ENCODE measurements at regions not wholly inside any gene's neighbourhood (a gene's known extent, or its start where the extent isn't known, plus 50 kb on each side); places are given as distances from the start of the nearest gene placed in this dataset.

DNA sequence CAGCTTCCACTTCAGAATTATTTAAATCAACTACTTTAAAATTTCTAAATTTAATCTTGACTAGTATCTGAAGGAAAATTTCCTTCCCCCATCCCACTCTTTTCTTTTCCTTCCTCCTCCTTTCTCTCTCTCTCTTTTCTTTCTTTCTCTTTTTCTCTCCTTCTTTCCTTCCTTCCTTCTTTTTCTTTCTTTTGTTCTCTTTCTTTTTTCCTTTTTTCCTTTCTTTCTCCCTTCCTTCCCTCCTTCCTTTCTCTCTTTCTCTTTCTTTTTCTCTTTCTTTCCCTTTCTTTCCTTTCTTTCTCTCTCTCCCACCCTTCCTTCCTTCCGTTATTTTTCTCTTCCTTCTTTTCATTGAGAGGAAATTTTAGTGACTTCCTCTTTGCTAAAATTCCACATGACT, 132.0 kb upstream of the CDH19 start:
- no peaks in the 10 kb centered on the region for H3K36me3 ChIP-seq
- DNase-seq (no peak), ATAC-seq (ENCODE audit: low FRiP score in 2 of 2) (no peak)
- H3K27me3 ChIP-seq: no peaks in the 10 kb centered on the region
- no peaks in the 10 kb centered on the region for H3K4me1 ChIP-seq
- TF ChIP-seq CTCF (IDR thresholded peaks at IDR 0.05): no peak
- no peak for TF ChIP-seq EP300 (IDR thresholded peaks at IDR 0.05)
- TF ChIP-seq POLR2A (IDR thresholded peaks at IDR 0.05): no peak
- TF ChIP-seq POLR2AphosphoS5 (IDR thresholded peaks at IDR 0.05): no peak
- no peak overlapping the region for H3K4me3 ChIP-seq
- 81 to 88% methylated on average over 1 of the region's 1 CpG for WGBS, 2 donors
- H3K9me3 ChIP-seq: no peaks in the 10 kb centered on the region
- no peak overlapping the region for H3K27ac ChIP-seq

- WGBS, 2 donors: 73 to 75% methylated on average over 2 of the region's 2 CpGs
- no peak for ATAC-seq (ENCODE audit: low FRiP score in 2 of 2)
Observed at GRCh38 chr18:66734451-66734850, 130.6 kb upstream of the CDH19 start.

GRCh38 chr18:66731890-66732289, 128.0 kb upstream of the CDH19 start:
- ATAC-seq (ENCODE audit: low FRiP score in 2 of 2): no peak
- Histone ChIP-seq H3K36me3 (no peaks in the 10 kb centered on the region), H3K27ac (no peak overlapping the region), H3K27me3 (no peaks in the 10 kb centered on the region), H3K9me3 (no peaks in the 10 kb centered on the region), H3K4me3 (no peak overlapping the region), H3K4me1 (no peaks in the 10 kb centered on the region)
- no peak for DNase-seq
- TF ChIP-seq POLR2A (IDR thresholded peaks at IDR 0.05): no peak
- no peak for TF ChIP-seq EP300 (IDR thresholded peaks at IDR 0.05)
- TF ChIP-seq CTCF (IDR thresholded peaks at IDR 0.05): no peak
- no peak for TF ChIP-seq POLR2AphosphoS5 (IDR thresholded peaks at IDR 0.05)

More at GRCh38 chr18:66734451-66734850, 130.6 kb upstream of the CDH19 start:
- H3K9me3 ChIP-seq: no peaks in the 10 kb centered on the region
- DNase-seq: no peak
- TF ChIP-seq POLR2AphosphoS5 (IDR thresholded peaks at IDR 0.05) (no peak), POLR2A (IDR thresholded peaks at IDR 0.05) (no peak), CTCF (IDR thresholded peaks at IDR 0.05) (no peak), EP300 (IDR thresholded peaks at IDR 0.05) (no peak)
- H3K27ac ChIP-seq: no peak overlapping the region
- no peaks in the 10 kb centered on the region for H3K4me1 ChIP-seq
- no peaks in the 10 kb centered on the region for H3K27me3 ChIP-seq
- no peak overlapping the region for H3K4me3 ChIP-seq
- no peaks in the 10 kb centered on the region for H3K36me3 ChIP-seq

DNA sequence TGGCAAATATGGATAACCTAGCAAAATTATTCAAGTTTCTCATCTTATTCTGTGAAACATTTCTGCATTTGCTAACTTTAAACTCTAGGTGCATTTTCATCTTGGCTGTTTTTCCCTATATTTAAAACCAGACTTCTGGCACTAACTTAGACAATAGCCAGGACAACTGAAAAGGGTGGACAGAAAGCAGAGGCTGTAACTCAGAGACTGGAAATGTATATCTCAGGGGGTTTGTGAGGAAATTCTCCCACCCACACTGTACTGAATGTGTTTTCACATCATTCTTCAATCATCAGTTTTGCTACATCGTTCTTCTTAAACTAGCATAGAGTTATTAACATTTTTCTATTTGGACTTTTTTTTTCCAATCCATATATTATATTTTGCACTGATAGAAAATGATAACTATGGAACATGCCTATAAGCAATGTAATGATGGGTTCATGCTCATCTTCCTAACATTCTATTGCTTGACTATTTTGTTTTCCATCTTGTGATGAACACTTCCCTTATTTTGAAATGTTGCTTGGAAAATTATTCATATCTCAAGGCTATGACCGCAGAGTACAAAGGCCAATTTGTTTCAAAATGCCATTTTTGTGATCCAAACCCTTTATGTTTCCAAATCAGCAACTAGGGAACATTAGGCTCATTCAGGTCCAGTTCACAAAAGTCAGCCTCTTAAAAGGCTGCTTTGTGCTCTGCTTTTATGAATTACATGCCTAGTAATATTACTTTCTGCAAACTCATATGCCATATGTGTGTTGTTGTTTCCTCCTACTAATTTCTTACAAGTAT, 125.8 kb upstream of the CDH19 start:
- ATAC-seq (ENCODE audit: low FRiP score in 2 of 2) (no peak), DNase-seq (no peak)
- Histone ChIP-seq H3K4me3 (no peak overlapping the region), H3K4me1 (peaks cover 0 to 5% (median 0%) of the 10 kb centered on the region in 4 donors), H3K9me3 (no peaks in the 10 kb centered on the region), H3K27ac (no peak overlapping the region), H3K27me3 (no peaks in the 10 kb centered on the region), H3K36me3 (no peaks in the 10 kb centered on the region)
- 83 to 91% methylated on average over 2 of the region's 2 CpGs for WGBS, 2 donors
- TF ChIP-seq POLR2AphosphoS5 (IDR thresholded peaks at IDR 0.05) (no peak), POLR2A (IDR thresholded peaks at IDR 0.05) (no peak), CTCF (IDR thresholded peaks at IDR 0.05) (no peak), EP300 (IDR thresholded peaks at IDR 0.05) (no peak)

- no peak for ATAC-seq (ENCODE audit: low FRiP score in 2 of 2)
- DNase-seq: no peak
- no peaks in the 10 kb centered on the region for H3K36me3 ChIP-seq
- TF ChIP-seq EP300 (IDR thresholded peaks at IDR 0.05): no peak
- no peaks in the 10 kb centered on the region for H3K27me3 ChIP-seq
- WGBS, 2 donors: 81 to 82% methylated on average over 5 of the region's 5 CpGs
- H3K27ac ChIP-seq: no peak overlapping the region
- no peak overlapping the region for H3K4me3 ChIP-seq
- no peaks in the 10 kb centered on the region for H3K9me3 ChIP-seq
- peaks cover 0 to 8% (median 3%) of the 10 kb centered on the region in 4 donors for H3K4me1 ChIP-seq
Observed at GRCh38 chr18:66728951-66729350, 125.1 kb upstream of the CDH19 start.
